ENCODE measurements at regions not wholly inside any gene's neighbourhood (a gene's known extent, or its start where the extent isn't known, plus 50 kb on each side); places are given as distances from the start of the nearest gene placed in this dataset.
A peak's percentile ranks its signal among the peaks of the same experiment; 100 is the strongest.

- H3K36me3 Mint-ChIP-seq, result no peaks in the 10 kb centered on the region
- H3K4me1 Mint-ChIP-seq, result peaks cover 45% of the 10 kb centered on the region
- H3K4me3 Mint-ChIP-seq, result no peak overlapping the region
- H3K9me3 Mint-ChIP-seq, result no peaks in the 10 kb centered on the region
- H3K27me3 Mint-ChIP-seq (ENCODE audit: low read depth), result no peaks in the 10 kb centered on the region
- no peak overlapping the region for H3K27ac Mint-ChIP-seq
- no peak for DNase-seq (ENCODE audit: low spot score in 2 of 2, unreplicated experiment in 2 of 2)
- TF ChIP-seq CTCF (IDR thresholded peaks at IDR 0.05; ENCODE audit: unreplicated experiment), result no peak
These were observed 120.4 kb upstream of the IRF2BP2 start for GRCh38 chr1:234730475-234730769.

GRCh38 chr1:234729561-234730474, 119.8 kb upstream of the IRF2BP2 start:
- peak overlapping the region; percentile 8 for H3K27ac Mint-ChIP-seq
- no peaks in the 10 kb centered on the region for H3K36me3 Mint-ChIP-seq
- no peaks in the 10 kb centered on the region for H3K9me3 Mint-ChIP-seq
- DNase-seq (ENCODE audit: low spot score in 2 of 2, unreplicated experiment in 2 of 2), result no peak
- TF ChIP-seq CTCF (IDR thresholded peaks at IDR 0.05; ENCODE audit: unreplicated experiment), result no peak
- no peaks in the 10 kb centered on the region for H3K27me3 Mint-ChIP-seq (ENCODE audit: low read depth)
- H3K4me1 Mint-ChIP-seq, result peaks cover 51% of the 10 kb centered on the region
- H3K4me3 Mint-ChIP-seq, result no peak overlapping the region

- TF ChIP-seq CTCF (IDR thresholded peaks at IDR 0.05; ENCODE audit: unreplicated experiment), result no peak
- Mint-ChIP-seq H3K27me3 (ENCODE audit: low read depth) (no peaks in the 10 kb centered on the region), H3K9me3 (no peaks in the 10 kb centered on the region), H3K27ac (no peak overlapping the region), H3K4me3 (no peak overlapping the region), H3K4me1 (peaks cover 57% of the 10 kb centered on the region), H3K36me3 (no peaks in the 10 kb centered on the region)
- no peak for DNase-seq (ENCODE audit: low spot score in 2 of 2, unreplicated experiment in 2 of 2)
These were observed 118.8 kb upstream of the IRF2BP2 start for GRCh38 chr1:234728740-234729139.

GRCh38 chr1:234727018-234727940, 117.3 kb upstream of the IRF2BP2 start:
- Mint-ChIP-seq H3K4me1 (peaks cover 72% of the 10 kb centered on the region), H3K9me3 (no peaks in the 10 kb centered on the region), H3K27ac (peak overlapping the region; percentile 99), H3K36me3 (no peaks in the 10 kb centered on the region), H3K27me3 (ENCODE audit: low read depth) (no peaks in the 10 kb centered on the region), H3K4me3 (no peak overlapping the region)
- TF ChIP-seq CTCF (IDR thresholded peaks at IDR 0.05; ENCODE audit: unreplicated experiment), result no peak
- DNase-seq (ENCODE audit: low spot score in 2 of 2, unreplicated experiment in 2 of 2), result no peak

GRCh38 chr1:234726359-234726943, 116.5 kb upstream of the IRF2BP2 start:
- Mint-ChIP-seq H3K4me3 (peak overlapping the region; percentile 26), H3K4me1 (peaks cover 80% of the 10 kb centered on the region), H3K27me3 (ENCODE audit: low read depth) (no peaks in the 10 kb centered on the region), H3K36me3 (no peaks in the 10 kb centered on the region), H3K9me3 (no peaks in the 10 kb centered on the region), H3K27ac (peak overlapping the region; percentile 99)
- TF ChIP-seq CTCF (IDR thresholded peaks at IDR 0.05; ENCODE audit: unreplicated experiment), result no peak
- no peak for DNase-seq (ENCODE audit: low spot score in 2 of 2, unreplicated experiment in 2 of 2)
